Peyer's patch (tissue), 4 donors: ENCODE measurements at regions not wholly inside any gene's neighbourhood (a gene's known extent, or its start where the extent isn't known, plus 50 kb on each side); places are given as distances from the start of the nearest gene placed in this dataset.

Experiments
- DNase-seq, 3 donors: peaks; one replicate each; pipeline ENCODE4 v3.0.0-alpha.2; 2017 to 2019
- H3K27ac ChIP-seq, 4 donors: fragments of 200-600 bp; sonication (generic); one replicate each; pipeline ENCODE4 v1.5.1; 2016 to 2019
- H3K27me3 ChIP-seq, 2 donors: fragments of 200-600 bp; sonication (generic); one replicate each; pipeline ENCODE4 v1.5.1; 2019
- H3K36me3 ChIP-seq, 3 donors: fragments of 200-600 bp; sonication (generic); one replicate each; pipeline ENCODE4 v1.5.1; 2016 to 2019
- H3K4me1 ChIP-seq, 4 donors: fragments of 200-600 bp; sonication (generic); one replicate each; pipeline ENCODE4 v1.5.1; 2016 to 2019
- H3K4me3 ChIP-seq, 4 donors: fragments of 200-600 bp; sonication (generic); 1 replicate in 3 of 4; 2 replicates in 1 of 4; pipeline ENCODE4 v1.5.1; 2016 to 2019; ENCODE audit warnings: mild to moderate bottlenecking in 1 of 4
- H3K9me3 ChIP-seq, 4 donors: fragments of 200-600 bp; sonication (generic); one replicate each; pipeline ENCODE4 v1.5.1; 2016 to 2019; ENCODE audit warnings: mild to moderate bottlenecking in 1 of 4
- CTCF ChIP-seq, 6 experiments: fragments of 450-650 bp in 4 of 6; fragments of 200-600 bp in 2 of 6; sonication (generic) in 1 of 6; IDR thresholded peaks; one replicate each; pipeline ENCODE4 v1.5.1; 2017 to 2019; ENCODE audit warnings: antibody characterized with exemption in 6 of 6, mild to moderate bottlenecking in 3 of 6, moderate library complexity in 1 of 6
- POLR2A ChIP-seq, 2 donors: fragments of 450-650 bp; IDR thresholded peaks; one replicate each; pipeline ENCODE4 v1.5.1; 2017; ENCODE audit warnings: antibody characterized with exemption in 2 of 2, mild to moderate bottlenecking in 2 of 2, moderate library complexity in 2 of 2

DNA sequence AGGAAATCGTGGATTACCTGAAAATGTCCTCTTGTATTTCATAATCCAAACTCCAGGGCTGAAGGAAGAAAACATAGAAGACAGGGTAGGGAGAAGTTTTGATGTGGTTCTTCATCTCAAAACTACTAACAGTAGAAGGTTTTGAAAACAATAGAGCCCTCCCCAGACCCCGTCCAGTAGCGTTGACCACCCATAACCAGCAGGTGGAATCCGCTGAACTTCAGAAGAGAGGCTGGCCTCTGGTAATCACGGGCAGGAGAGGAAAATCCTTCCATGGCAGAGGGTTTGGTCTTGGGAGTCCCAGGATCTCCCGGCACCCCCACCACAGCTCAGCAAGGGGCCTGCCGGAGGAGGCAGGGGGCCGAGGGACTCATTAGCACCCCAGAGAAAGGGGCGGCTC, 333.4 kb upstream of the RNF32 start:
- H3K27ac ChIP-seq: no peak overlapping the region
- no peak for TF ChIP-seq CTCF (IDR thresholded peaks at IDR 0.05)
- TF ChIP-seq POLR2A (IDR thresholded peaks at IDR 0.05): no peak

GRCh38 chr7:156305351-156305750, 335.2 kb upstream of the RNF32 start:
- Histone ChIP-seq H3K4me3 (no peak overlapping the region), H3K27me3 (no peaks in the 10 kb centered on the region), H3K4me1 (no peaks in the 10 kb centered on the region), H3K36me3 (no peaks in the 10 kb centered on the region), H3K27ac (no peak overlapping the region), H3K9me3 (no peaks in the 10 kb centered on the region)
- TF ChIP-seq POLR2A (IDR thresholded peaks at IDR 0.05): no peak
- TF ChIP-seq CTCF (IDR thresholded peaks at IDR 0.05): no peak
- DNase-seq: no peak

More for the DNA sequence above, 333.4 kb upstream of the RNF32 start:
- Histone ChIP-seq H3K4me1 (no peaks in the 10 kb centered on the region), H3K4me3 (no peak overlapping the region), H3K9me3 (no peaks in the 10 kb centered on the region), H3K36me3 (no peaks in the 10 kb centered on the region), H3K27me3 (no peaks in the 10 kb centered on the region)
- no peak for DNase-seq

DNA sequence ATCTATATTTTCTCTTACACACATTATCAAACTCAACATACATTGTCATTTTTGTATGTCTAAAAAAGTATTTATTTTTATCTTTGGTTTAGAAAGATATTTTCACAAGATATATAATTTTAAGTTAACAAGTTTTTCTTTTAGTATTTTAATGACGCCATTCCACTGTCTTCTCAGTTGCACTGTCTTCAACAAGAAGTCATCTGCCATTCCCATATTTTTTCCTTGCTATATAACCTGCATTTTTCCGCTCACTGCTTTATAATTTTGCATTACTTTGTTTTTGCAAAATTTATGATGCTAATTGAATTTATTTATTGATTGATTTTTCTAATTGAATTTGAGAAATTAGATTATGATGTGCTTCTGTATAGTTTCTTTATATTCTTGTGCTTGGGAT, 357.8 kb upstream of the RNF32 start:
- Histone ChIP-seq H3K4me1 (no peaks in the 10 kb centered on the region), H3K36me3 (no peaks in the 10 kb centered on the region), H3K27me3 (no peaks in the 10 kb centered on the region), H3K4me3 (no peak overlapping the region), H3K27ac (no peak overlapping the region), H3K9me3 (no peaks in the 10 kb centered on the region)
- TF ChIP-seq CTCF (IDR thresholded peaks at IDR 0.05) (no peak), POLR2A (IDR thresholded peaks at IDR 0.05) (no peak)
- no peak for DNase-seq

DNA sequence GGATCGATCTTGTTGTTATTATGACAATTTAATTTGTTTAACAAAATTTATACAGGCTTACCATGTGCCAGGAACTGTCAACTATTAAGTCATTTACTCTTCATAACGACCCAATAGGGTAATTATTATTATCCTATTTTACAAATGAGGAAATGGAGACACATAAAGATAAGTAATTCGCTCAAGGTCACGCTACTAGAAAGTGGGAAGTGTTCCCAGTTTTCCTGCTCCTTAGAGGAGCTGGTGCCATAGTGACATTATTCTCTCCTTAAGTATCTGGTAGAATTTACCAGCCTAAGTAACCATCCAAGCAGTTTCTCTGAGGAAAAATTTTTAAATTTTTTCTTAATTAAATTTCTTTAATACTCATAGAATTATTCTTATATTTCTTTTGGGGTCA, 360.9 kb upstream of the RNF32 start:
- H3K4me3 ChIP-seq: no peak overlapping the region
- no peaks in the 10 kb centered on the region for H3K27me3 ChIP-seq
- no peaks in the 10 kb centered on the region for H3K9me3 ChIP-seq
- no peak for DNase-seq
- H3K36me3 ChIP-seq: no peaks in the 10 kb centered on the region
- no peak overlapping the region for H3K27ac ChIP-seq
- TF ChIP-seq CTCF (IDR thresholded peaks at IDR 0.05) (no peak), POLR2A (IDR thresholded peaks at IDR 0.05) (no peak)
- no peaks in the 10 kb centered on the region for H3K4me1 ChIP-seq

DNA sequence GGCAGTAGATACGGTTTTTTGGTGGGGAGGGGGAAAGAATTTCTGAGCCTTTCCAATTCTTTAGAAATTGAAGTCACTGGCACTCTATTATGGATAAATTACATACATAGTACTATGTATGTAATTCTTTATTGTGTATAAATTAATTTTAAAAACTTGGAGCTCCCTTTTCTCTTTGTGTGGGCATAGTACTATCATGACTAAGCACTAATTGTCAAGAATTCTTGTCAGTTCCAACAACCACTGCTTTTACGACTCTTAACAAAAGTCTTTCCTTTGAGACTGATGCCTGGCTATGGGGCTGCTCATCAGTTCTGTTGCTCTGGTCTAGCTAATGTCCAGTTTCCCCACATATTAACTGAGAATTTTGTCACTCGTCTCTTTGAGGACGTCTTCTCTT, 365.3 kb upstream of the RNF32 start:
- Histone ChIP-seq H3K27ac (no peak overlapping the region), H3K27me3 (no peaks in the 10 kb centered on the region), H3K4me1 (no peaks in the 10 kb centered on the region), H3K9me3 (no peaks in the 10 kb centered on the region), H3K36me3 (no peaks in the 10 kb centered on the region), H3K4me3 (no peak overlapping the region)
- no peak for DNase-seq
- TF ChIP-seq CTCF (IDR thresholded peaks at IDR 0.05) (no peak), POLR2A (IDR thresholded peaks at IDR 0.05) (no peak)

DNA sequence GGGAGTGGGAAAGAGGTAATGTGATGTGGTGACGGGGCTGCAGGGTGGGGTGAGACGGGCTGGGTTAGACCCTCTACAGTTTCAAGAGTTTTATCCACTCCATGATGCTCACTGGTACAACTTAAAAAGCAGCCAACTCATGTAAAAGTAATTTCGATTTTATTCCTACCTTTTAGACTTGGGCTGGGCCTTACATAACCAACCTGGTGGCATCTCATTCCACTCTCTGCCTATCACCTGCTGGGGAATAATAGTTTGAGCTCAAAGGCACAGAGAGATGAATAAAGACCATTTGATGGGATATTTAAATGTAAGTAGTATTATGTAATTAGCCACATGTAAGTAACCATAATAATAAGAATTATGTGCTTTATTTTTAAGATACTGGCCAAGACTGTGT, 366.0 kb upstream of the RNF32 start:
- Histone ChIP-seq H3K4me3 (no peak overlapping the region), H3K27me3 (no peaks in the 10 kb centered on the region), H3K36me3 (no peaks in the 10 kb centered on the region), H3K27ac (no peak overlapping the region), H3K9me3 (no peaks in the 10 kb centered on the region), H3K4me1 (no peaks in the 10 kb centered on the region)
- TF ChIP-seq POLR2A (IDR thresholded peaks at IDR 0.05): no peak
- no peak for DNase-seq
